ENCODE measurements at regions not wholly inside any gene's neighbourhood (a gene's known extent, or its start where the extent isn't known, plus 50 kb on each side); places are given as distances from the start of the nearest gene placed in this dataset.

GRCh38 chr11:71311176-71311925 is 59.0 kb upstream of the SHANK2 start:
- no peak for TF ChIP-seq POLR2A (IDR thresholded peaks at IDR 0.05)
- TF ChIP-seq, protein P1, sequence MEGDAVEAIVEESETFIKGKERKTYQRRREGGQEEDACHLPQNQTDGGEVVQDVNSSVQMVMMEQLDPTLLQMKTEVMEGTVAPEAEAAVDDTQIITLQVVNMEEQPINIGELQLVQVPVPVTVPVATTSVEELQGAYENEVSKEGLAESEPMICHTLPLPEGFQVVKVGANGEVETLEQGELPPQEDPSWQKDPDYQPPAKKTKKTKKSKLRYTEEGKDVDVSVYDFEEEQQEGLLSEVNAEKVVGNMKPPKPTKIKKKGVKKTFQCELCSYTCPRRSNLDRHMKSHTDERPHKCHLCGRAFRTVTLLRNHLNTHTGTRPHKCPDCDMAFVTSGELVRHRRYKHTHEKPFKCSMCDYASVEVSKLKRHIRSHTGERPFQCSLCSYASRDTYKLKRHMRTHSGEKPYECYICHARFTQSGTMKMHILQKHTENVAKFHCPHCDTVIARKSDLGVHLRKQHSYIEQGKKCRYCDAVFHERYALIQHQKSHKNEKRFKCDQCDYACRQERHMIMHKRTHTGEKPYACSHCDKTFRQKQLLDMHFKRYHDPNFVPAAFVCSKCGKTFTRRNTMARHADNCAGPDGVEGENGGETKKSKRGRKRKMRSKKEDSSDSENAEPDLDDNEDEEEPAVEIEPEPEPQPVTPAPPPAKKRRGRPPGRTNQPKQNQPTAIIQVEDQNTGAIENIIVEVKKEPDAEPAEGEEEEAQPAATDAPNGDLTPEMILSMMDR (IDR thresholded peaks at IDR 0.05), result no peak
